ENCODE measurements at regions not wholly inside any gene's neighbourhood (a gene's known extent, or its start where the extent isn't known, plus 50 kb on each side); places are given as distances from the start of the nearest gene placed in this dataset.

DNA sequence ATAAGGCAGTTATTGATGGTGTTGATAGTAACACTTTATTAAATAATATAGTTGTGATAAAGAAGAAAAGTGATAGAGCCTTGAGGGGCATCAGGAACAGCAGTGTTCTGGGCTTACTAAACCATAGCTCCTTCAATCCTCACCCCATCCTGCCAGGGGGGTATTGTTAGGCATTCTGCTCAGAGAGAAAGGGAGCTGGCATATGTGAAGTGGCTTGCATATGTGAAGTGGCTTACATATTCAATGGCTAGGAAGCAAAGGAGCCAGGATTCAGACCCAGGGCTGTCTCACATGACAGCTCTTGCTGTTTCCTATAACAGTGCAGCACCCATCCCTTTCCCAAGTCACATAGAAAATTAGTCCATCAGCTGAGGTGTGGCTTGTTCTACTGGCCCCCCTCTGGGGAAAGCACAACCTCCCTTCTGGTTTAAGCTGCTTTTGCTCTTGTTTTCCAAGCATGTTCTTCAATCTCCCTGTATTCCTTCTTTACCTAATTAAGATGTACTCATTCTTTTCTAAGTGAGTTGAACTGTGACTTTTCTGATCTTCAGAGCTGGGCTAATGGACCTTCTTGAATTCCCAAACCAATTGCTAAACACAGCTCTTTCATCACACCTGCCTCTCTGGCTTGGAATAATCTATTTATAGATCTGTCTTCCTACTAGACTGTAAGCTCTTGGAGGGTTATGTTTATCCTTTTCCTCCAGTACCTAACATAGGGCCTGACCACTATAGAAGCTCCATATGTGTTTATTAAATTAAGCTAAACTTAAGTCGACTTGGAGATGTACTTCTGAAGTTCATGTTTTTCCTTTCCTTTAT is 108.7 kb upstream of the GLI3 start:
- DNase-seq, result no peak

DNA sequence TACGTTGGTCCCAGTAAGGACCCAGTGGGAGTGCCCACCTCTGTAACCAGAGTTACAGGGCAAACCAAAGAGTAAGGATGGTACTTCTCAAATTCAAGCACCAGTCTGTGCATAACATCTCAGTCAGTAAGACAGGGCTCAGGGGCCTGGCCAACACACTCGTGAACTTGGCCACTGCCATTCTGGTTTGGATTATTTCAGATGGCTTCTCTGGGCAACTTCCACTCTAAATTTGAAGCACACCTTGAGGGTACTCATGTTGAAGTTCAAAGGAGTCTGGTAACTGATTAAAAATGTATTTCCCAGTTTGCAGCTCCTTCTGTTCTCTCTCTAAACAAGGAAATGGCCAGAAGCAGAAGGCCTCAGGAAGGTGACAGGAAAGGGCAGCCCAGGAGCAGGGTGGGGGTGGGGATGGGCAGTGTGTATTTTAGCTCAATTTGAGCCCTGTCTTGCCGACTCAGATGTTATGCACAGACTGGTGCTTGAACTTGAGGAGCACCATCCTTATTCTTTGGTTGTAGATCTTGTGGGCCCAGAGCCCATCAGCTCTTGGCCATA is 107.3 kb upstream of the GLI3 start:
- no peak for DNase-seq

DNA sequence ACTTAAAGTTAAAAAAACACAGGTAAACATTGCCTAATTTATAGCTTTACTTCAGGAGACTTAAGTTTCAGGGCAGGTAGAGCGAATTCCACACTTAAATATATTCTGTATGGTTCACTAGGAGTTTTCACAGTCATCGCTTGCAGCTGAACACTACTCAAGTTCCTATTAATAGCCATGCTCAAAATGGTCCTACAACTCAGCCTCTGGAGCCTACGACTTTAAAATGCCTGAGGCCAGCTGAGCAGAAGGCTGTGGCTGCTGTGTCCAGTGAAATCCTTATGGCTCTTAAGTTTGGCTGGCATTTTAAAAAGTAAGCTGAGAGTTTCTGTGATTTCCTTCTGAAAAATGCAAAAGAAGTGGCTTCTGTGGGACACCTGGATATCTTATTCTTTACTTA is 105.4 kb upstream of the GLI3 start:
- no peak for DNase-seq

DNA sequence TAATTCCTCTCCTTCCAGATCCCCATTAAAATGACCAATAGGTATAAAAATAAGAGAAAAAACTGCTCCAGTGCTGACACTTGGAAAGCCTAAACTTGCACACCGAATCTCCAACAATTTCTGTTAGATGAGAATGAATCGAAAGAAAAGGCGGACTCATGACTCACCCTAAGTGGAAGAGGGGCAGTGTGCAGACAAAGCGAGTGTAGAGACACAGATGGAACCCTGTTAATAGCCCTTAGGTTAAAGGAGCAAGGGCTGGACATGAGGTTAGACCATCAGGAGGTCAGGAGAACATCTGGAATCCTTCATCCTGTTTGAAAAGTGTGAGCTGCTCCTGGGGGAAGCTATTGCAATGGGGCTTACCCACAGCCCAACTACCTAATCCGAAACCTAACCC is 103.4 kb upstream of the GLI3 start:
- DNase-seq, result no peak

DNA sequence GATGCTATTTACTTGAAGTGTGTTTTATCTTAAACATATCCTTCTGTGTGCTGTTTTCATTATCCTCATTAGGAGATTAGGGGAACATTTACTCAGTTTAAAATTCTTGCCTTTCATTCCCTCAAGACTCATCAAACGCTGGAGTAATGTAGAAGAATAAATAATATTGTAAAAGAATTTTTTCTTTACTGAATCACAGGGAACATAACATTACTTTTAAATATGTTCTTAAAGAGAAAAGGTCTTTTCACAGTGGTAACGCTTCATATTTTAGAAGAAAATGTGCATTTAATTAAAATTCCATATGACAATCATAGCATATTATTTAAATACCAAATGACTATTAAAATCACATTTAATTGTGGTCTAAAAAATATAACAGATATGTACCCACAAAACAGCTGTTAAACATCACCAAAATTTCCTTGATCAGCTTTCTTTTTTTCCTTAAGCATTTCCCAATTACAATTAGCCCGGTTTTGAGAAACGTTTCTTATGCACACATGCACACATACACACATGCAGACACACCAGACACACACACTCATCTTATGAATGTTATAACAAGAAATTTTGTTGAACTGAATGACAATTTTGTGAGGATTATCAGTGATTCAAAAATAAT is 102.0 kb upstream of the GLI3 start:
- no peak for DNase-seq

DNA sequence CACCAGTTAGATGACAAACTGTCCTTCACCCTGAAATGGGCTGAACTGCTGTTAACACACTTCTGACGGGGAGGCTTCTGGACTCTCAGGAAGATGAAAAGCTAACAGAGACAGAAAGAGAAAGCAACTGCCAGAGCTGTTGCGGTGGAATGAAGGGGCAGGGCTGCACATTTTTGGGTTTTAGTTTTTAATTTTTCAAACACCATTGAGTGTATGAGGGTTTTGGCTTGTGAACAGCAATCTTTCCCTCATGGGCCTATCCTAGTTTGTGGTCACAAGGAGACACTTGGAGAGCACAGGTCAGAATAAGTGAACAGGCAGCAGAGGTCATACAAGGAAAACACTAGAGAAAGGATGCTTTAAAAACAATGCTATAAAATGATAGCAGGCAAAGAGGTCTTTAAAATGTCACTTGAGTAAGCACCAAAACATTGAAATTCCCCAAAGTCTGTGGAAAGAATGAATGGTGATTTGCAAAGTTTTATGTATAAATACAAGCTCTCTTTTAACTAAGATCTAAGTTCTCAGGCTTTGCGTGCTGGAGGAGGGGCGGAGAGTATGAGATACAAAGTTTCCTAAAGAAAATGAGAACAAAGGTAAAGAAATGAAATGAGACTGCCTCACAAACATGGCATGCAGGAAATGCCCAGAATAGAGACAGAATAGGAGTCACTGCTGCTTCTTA is 101.4 kb upstream of the GLI3 start:
- no peak for DNase-seq

DNA sequence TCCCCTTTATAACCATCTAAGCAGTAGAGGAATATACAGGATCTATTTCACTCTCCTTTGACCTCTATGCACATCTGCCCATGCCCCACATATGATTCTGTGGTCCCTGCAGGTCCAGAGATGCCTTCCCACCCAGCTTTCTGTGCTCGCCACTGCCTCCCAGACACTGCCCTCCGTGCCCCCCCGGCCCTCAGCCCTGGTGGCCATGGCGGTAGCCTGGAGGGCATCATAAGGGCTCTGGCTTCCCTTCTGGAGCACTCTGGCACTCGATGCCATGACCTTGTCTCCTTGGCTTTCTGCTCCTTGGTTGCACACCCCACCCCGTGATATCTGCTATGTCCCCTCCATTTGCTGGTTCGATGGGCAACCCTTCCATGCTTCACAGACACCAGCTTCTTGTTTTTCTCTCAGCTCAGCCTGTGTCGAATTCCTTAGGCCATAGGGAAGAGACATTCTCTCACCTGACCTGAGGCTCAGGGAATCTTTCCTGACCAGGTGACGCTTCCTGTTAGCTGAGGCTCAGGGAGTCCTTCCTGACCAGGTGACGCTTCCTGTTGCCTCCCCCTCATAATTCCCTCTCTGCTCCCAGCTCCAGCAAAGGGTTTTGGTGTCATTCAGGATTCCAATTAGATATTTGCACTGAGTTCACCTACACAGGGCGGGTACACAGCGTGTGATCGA is 100.4 kb upstream of the GLI3 start:
- no peak for DNase-seq

DNA sequence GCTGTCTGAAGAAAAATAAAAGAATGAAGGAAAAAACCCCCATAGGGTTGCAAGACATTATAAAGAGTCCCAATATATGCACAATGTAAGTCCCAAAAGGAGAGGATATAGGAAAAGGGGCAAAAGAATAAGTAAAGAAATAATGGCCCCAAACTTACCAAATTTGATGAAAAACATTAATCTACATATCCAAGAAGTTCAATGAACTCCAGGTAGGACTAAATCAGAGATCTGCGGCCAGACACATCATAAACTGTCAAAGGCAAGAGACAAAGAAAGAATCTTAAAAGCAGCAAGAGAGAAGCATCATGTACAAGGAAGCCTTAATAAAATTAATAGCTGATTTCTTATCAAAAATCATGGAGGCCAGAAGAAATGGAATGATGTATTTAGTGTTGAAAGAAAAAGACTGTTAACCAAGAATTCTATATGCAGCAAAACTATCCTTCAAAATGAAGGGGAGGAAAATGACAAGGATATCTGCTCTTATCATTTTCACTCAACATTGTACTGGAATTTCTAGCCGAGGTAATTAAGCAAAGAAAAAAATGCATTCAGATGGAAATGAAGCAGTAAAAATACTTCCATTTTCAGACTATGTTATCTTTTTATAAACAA is 95.7 kb upstream of the GLI3 start:
- DNase-seq, result no peak

DNA sequence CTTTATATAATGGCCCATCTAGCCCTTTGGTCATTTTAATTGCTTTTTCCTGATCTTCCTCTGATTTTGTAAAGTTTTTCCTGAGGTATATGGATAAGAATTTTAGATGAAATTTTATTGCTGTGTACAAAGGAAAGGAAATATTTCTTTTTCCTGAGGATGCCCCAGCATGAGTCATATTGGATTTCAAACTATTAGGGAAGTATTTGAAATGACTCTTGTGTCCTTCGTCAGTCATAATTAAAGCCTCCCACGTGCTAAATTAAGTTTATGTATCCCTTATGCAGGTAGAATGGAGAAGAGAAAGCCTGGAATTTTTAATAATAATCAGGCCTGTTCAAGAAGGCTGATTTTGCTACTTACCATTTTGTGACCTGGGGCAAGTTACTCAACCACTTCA is 82.6 kb upstream of the GLI3 start:
- DNase-seq, result no peak

DNA sequence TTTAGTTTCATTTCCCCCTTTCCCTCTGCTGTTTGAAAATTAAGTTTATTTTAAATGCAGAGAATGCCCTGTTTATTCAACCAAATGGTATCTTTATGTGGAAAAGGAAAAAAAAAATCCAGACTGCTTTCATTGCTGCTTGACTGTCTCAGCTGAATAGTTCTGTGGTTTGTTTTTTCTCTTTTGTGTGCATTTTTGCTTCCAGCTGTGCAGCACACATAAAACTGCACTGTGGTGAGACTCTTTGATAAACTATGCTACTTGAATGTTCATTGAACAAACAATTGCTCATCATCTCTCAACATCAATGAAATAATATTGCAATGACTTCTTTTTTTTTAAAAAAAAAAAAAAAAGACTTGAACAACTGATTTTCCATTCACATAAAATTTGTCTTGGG is 78.6 kb upstream of the GLI3 start:
- DNase-seq, result no peak

DNA sequence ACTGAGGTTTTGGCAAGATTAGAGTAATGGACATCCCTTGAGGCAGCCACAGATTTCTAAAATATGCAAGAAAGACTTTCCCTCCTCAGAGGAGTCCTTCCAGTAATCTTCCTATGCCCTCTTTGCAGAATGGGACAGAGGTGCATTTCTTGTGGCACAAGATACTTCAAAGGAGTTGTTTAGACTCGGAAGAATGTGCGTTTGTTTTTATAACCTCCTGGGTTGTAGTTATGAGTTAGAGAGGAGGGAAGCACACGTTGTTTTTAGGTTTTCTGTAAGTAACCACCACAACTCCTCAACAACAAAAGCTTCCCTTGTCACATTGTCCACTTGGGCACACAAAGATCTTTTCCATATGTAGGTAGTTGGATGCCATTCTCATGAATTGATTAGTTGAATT is 78.1 kb upstream of the GLI3 start:
- DNase-seq, result no peak

DNA sequence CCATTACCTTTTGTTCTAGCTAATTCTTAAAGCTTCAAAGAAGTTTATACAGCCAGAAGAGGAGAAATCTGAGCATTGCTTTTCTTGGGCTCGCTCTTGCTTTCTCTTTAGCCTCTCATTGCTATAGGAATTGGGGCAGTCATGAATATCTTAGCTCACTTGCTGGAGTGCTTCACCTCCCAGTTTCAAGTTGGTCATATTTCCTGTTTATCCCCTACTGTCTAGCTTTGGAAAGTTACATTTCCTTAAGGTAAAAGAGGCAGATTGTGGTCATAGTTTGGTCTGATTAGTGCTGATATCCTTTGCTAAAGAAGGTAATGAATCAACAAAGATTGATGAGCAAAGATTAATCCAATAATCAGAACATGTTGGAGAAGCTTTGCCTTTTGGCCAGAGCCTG is 77.7 kb upstream of the GLI3 start:
- DNase-seq, result no peak

DNA sequence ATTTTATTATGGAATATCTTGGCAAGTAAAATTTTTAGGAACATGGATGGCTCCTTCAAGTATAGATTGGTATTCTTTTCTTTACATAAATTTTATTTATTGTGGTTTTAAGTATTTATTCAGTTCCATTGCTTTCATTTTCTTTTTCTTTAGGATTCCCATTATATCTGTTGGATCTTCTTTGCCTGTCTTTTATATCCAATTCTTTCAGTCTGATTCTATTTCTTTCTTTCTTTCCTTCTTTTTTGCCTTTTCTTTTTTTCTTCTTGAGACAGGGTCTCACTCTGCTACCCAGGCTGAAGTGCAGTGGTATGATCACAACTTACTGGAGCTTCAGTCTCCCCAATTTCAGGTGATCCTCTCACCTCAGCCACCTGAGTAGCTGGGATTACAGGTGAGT is 74.2 kb upstream of the GLI3 start:
- DNase-seq, result no peak

DNA sequence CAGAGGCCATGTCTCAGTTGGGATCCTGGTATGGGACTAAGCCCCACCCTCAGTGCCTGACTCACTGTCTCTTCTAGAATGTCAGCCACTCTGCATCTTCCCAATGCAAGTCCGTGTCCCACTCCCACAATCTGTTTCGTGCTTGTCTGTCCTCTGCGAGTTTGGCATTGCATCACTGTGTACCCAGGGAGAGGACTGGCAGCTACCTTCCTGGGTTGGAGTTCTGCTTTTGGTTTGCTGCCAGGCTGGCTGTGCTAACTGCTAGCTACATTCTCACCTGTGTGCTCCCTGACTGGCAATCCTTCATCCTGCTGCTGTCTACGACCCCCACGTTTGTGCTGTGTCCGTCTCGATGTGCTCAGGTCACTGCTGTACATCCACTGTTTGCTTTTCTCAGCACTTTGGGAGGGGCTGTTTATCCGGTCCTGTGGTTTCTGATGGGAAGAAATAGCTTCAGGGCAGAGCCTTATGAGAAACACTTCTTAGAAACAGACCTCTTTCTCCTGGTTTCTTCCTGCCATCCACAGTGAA is 56.0 kb upstream of the GLI3 start:
- no peak for DNase-seq

DNA sequence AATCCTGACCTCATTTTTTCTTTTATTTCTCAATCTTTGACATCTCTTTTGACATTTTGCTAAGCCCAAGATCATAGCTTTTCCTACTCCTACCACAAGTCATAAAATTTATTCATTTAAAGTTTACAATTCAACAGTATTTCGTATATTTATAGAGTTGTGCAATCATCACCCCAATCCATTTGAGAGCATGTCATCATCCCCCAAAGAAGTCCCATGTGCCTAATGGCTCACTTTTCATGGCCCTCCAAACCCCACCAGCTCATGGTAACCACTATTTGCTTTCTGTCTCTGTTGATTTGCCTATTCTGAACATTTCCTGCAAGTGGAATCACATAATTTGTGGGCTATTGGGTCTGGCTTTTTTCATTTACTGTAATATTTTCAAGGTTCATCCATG is 52.5 kb upstream of the GLI3 start:
- no peak for DNase-seq

Data from NCI-H1105 treated with DMSO at 0.1 percent for 48 hours (cell line).